HEK293T (cell line): ENCODE measurements at regions not wholly inside any gene's neighbourhood (a gene's known extent, or its start where the extent isn't known, plus 50 kb on each side); places are given as distances from the start of the nearest gene placed in this dataset.

Source experiments
- CTCF ChIA-PET: fragments of 350-600 bp; formaldehyde crosslinking; extraction: SDS; loops from one replicate; lab custom pipeline; 2021; ENCODE audit warnings: antibody characterized with exemption, inconsistent platforms; lab: Yijun Ruan, JAX
- POLR2A ChIA-PET: fragments of 350-600 bp; formaldehyde crosslinking; extraction: SDS; loops from one replicate; lab custom pipeline; 2020; ENCODE audit warnings: antibody characterized with exemption, inconsistent platforms; lab: Yijun Ruan, JAX
- DNase-seq: peaks from one replicate; pipeline ENCODE4 v3.0.0; 2012; ENCODE audit warnings: mixed read lengths; ENCODE audit errors: extremely low spot score
- ARNT ChIP-seq: fragments of 450-650 bp; IDR thresholded peaks from 2 replicates; pipeline ENCODE4 v1.6.1; 2017; ENCODE audit warnings: mild to moderate bottlenecking
- BHLHE40 ChIP-seq: fragments of 450-650 bp; IDR thresholded peaks from 2 replicates; pipeline ENCODE4 v1.6.1; 2016; ENCODE audit warnings: mild to moderate bottlenecking, moderate library complexity, borderline replicate concordance
- CTBP1 ChIP-seq: fragments of 450-650 bp; IDR thresholded peaks from 2 replicates; pipeline ENCODE4 v1.6.1; 2016; ENCODE audit warnings: borderline replicate concordance
- ELF4 ChIP-seq: fragments of 450-650 bp; IDR thresholded peaks from 2 replicates; pipeline ENCODE4 v1.6.1; 2017; ENCODE audit warnings: antibody characterized with exemption
- FOXA1 ChIP-seq: fragments of 450-650 bp; IDR thresholded peaks from 2 replicates; pipeline ENCODE4 v1.6.1; 2016; ENCODE audit warnings: mild to moderate bottlenecking
- FOXK2 ChIP-seq: fragments of 450-650 bp; IDR thresholded peaks from 2 replicates; pipeline ENCODE4 v1.6.1; 2016; ENCODE audit warnings: mild to moderate bottlenecking
- FOXM1 ChIP-seq: fragments of 450-650 bp; IDR thresholded peaks from 2 replicates; pipeline ENCODE4 v1.6.1; 2017; ENCODE audit warnings: mild to moderate bottlenecking, borderline replicate concordance
- HDGF ChIP-seq: fragments of 450-650 bp; IDR thresholded peaks from 2 replicates; pipeline ENCODE4 v1.6.1; 2017; ENCODE audit warnings: antibody characterized with exemption, borderline replicate concordance
- L3MBTL2 ChIP-seq: fragments of 450-650 bp; conservative IDR thresholded peaks from 2 replicates; pipeline ENCODE4 v1.6.1; 2016; ENCODE audit warnings: mild to moderate bottlenecking
- LEF1 ChIP-seq: fragments of 450-650 bp; IDR thresholded peaks from 2 replicates; pipeline ENCODE4 v1.6.1; 2017; ENCODE audit warnings: mild to moderate bottlenecking, borderline replicate concordance
- NFRKB ChIP-seq: fragments of 450-650 bp; IDR thresholded peaks from 2 replicates; pipeline ENCODE4 v1.6.1; 2016; ENCODE audit warnings: mild to moderate bottlenecking, moderate library complexity
- SP1 ChIP-seq: fragments of 450-650 bp; IDR thresholded peaks from 2 replicates; pipeline ENCODE4 v1.6.1; 2017
- SUZ12 ChIP-seq: fragments of 450-650 bp; IDR thresholded peaks from 2 replicates; pipeline ENCODE4 v1.6.1; 2016; ENCODE audit warnings: mild to moderate bottlenecking
- TARDBP ChIP-seq: fragments of 450-650 bp; IDR thresholded peaks from 2 replicates; pipeline ENCODE4 v1.6.1; 2016
- ZNF384 ChIP-seq: fragments of 450-650 bp; IDR thresholded peaks from 2 replicates; pipeline ENCODE4 v1.6.1; 2016
- TF ChIP-seq, protein P1 (sequence below): fragments of 450-650 bp; IDR thresholded peaks from 2 replicates; pipeline ENCODE4 v1.6.1; 2016

GRCh38 chr5:12652201-12652600 lies 748.0 kb upstream of the CTNND2 start:
- POLR2A ChIA-PET = no interaction called here
- DNase-seq = no peak
- TF ChIP-seq FOXK2 = no peak
- no peak for TF ChIP-seq ARNT
- TF ChIP-seq L3MBTL2 = no peak
- TF ChIP-seq, protein P1, sequence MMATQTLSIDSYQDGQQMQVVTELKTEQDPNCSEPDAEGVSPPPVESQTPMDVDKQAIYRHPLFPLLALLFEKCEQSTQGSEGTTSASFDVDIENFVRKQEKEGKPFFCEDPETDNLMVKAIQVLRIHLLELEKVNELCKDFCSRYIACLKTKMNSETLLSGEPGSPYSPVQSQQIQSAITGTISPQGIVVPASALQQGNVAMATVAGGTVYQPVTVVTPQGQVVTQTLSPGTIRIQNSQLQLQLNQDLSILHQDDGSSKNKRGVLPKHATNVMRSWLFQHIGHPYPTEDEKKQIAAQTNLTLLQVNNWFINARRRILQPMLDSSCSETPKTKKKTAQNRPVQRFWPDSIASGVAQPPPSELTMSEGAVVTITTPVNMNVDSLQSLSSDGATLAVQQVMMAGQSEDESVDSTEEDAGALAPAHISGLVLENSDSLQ = no peak
- no peak for TF ChIP-seq BHLHE40
- no peak for TF ChIP-seq ZNF384
- no peak for TF ChIP-seq SUZ12
- TF ChIP-seq SP1 = no peak
- no peak for TF ChIP-seq NFRKB
- no peak for TF ChIP-seq ELF4
- TF ChIP-seq FOXA1 = no peak
- TF ChIP-seq FOXM1 = no peak
- TF ChIP-seq HDGF = no peak
- TF ChIP-seq LEF1 = no peak
- TF ChIP-seq CTBP1 = no peak
- CTCF ChIA-PET = no interaction called here

DNA sequence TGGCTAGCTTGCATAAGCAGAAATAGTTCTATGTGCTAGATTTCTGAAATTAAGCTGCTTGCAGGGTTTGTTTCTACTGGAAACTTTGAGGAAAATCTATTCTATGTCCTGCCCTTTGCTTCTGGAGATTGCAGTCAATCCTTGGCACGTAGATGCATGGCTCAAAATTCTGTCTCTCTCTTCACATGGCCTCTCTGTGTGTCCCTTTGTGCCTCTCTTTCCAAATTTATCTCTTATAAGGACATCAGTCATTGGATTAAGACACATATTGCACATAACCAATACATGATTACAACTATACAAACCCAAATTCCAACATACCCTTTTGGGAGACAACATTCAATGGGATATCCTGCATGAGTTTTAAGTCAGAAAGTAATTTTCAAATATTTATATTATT lies 744.3 kb upstream of the CTNND2 start:
- no peak for DNase-seq
- TF ChIP-seq ARNT = no peak
- TF ChIP-seq SP1 = no peak
- TF ChIP-seq FOXA1 = no peak
- no peak for TF ChIP-seq HDGF
- no peak for TF ChIP-seq ZNF384
- TF ChIP-seq LEF1 = no peak
- ChIA-PET CTCF (no interaction called here), POLR2A (no interaction called here)

GRCh38 chr5:12647613-12648012 lies 743.4 kb upstream of the CTNND2 start:
- TF ChIP-seq ZNF384 (no peak), SUZ12 (no peak), LEF1 (no peak), CTBP1 (no peak), FOXM1 (no peak), HDGF (no peak), FOXK2 (no peak), ELF4 (no peak), ARNT (no peak), BHLHE40 (no peak), L3MBTL2 (no peak), SP1 (no peak), NFRKB (no peak), FOXA1 (no peak), TARDBP (no peak)
- TF ChIP-seq, protein P1 = no peak
- ChIA-PET POLR2A (no interaction called here), CTCF (no interaction called here)
- no peak for DNase-seq

- TF ChIP-seq ZNF384 = no peak
- TF ChIP-seq L3MBTL2 = no peak
- no peak for TF ChIP-seq FOXK2
- ChIA-PET POLR2A (no interaction called here), CTCF (no interaction called here)
- DNase-seq = no peak
Observed at GRCh38 chr5:12645582-12645981, 741.3 kb upstream of the CTNND2 start.

DNA sequence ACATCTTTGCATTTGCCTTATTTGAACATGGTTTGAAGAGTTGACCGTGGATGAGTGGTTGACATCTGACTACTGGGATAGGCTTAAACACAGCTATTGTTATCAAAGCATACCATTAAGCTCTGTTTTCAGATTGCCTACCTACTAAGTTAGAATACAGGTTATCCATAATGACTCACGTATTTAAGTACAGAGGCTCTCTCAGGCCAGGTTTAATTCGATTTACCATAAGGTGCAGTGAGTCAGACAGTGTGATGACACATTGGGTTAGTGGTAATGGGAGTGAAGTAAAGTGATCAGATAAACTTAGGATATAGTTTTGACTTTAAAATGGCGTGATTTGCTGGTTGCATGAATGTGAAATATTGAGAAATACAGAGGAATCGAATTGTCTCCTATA lies 732.0 kb upstream of the CTNND2 start:
- DNase-seq = no peak
- ChIA-PET CTCF (no interaction called here), POLR2A (no interaction called here)
- no peak for TF ChIP-seq TARDBP
- TF ChIP-seq LEF1 = no peak
- TF ChIP-seq SUZ12 = no peak
- TF ChIP-seq ARNT = no peak
- TF ChIP-seq L3MBTL2 = no peak
- TF ChIP-seq, protein P1 = no peak
- no peak for TF ChIP-seq BHLHE40
- TF ChIP-seq FOXM1 = no peak
- TF ChIP-seq ZNF384 = no peak

DNA sequence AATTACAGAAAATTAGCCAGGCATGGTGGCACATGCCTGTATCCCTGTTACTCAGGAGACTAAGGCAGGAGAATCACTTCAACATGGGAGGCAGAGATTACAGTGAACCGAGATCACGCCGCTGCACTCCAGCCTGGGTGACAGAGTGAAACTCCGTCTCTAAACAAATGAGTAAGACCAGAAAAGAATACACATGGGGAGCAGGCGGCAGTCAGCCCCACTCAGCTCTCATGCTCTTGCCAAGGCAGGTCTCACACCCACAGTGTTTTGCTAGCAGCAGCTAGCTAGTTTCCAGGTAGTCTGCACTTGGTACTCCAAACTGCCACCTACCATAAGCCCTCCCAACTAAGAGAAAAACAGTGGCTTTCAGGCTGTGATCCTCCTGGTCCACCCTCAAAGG lies 722.3 kb upstream of the CTNND2 start:
- ChIA-PET CTCF (no interaction called here), POLR2A (no interaction called here)
- DNase-seq = no peak
- TF ChIP-seq L3MBTL2 (no peak), SUZ12 (no peak), TARDBP (no peak), FOXM1 (no peak), ZNF384 (no peak), BHLHE40 (no peak), LEF1 (no peak), ARNT (no peak), FOXK2 (no peak), FOXA1 (no peak)
- TF ChIP-seq, protein P1 = no peak

GRCh38 chr5:12625667-12626263 lies 721.5 kb upstream of the CTNND2 start:
- DNase-seq = no peak
- ChIA-PET POLR2A (no interaction called here), CTCF (no interaction called here)
- no peak for TF ChIP-seq ARNT
- no peak for TF ChIP-seq ZNF384
- TF ChIP-seq ELF4 = no peak
- TF ChIP-seq SP1 = no peak
- no peak for TF ChIP-seq FOXM1
- no peak for TF ChIP-seq FOXA1
- TF ChIP-seq BHLHE40 = no peak
- no peak for TF ChIP-seq HDGF
- TF ChIP-seq, protein P1 = no peak
- TF ChIP-seq SUZ12 = no peak
- no peak for TF ChIP-seq CTBP1
- TF ChIP-seq TARDBP = no peak
- no peak for TF ChIP-seq FOXK2
- no peak for TF ChIP-seq NFRKB
- TF ChIP-seq L3MBTL2 = no peak
- TF ChIP-seq LEF1 = no peak
